NCI-H2029 (cell line): ENCODE measurements at regions not wholly inside any gene's neighbourhood (a gene's known extent, or its start where the extent isn't known, plus 50 kb on each side); places are given as distances from the start of the nearest gene placed in this dataset.

ENCODE experiments used
- DNase-seq: peaks from one replicate; lab custom pipeline; 2025; lab: John Stamatoyannopoulos, UW

- DNase-seq: no peak
Observed at GRCh38 chr1:55364216-55364615, 149.1 kb upstream of the USP24 start.

- no peak for DNase-seq
Observed at GRCh38 chr1:55363268-55363667, 148.1 kb upstream of the USP24 start.

- DNase-seq: no peak
Observed at GRCh38 chr1:55362558-55362957, 147.4 kb upstream of the USP24 start.

GRCh38 chr1:55359611-55360010 is 144.4 kb upstream of the USP24 start:
- DNase-seq: no peak

GRCh38 chr1:55358581-55358980 is 143.4 kb upstream of the USP24 start:
- no peak for DNase-seq

- no peak for DNase-seq
Observed at GRCh38 chr1:55355549-55355948, 140.4 kb upstream of the USP24 start.

GRCh38 chr1:55353707-55354620 is 138.8 kb upstream of the USP24 start:
- no peak for DNase-seq

GRCh38 chr1:55352811-55353180 is 137.6 kb upstream of the USP24 start:
- DNase-seq: no peak

- no peak for DNase-seq
Observed at GRCh38 chr1:55352080-55352810, 137.1 kb upstream of the USP24 start.

- no peak for DNase-seq
Observed at GRCh38 chr1:55348356-55348755, 133.2 kb upstream of the USP24 start.

- no peak for DNase-seq
Observed at GRCh38 chr1:55347866-55348265, 132.7 kb upstream of the USP24 start.

GRCh38 chr1:55347041-55347440 is 131.9 kb upstream of the USP24 start:
- DNase-seq: no peak

GRCh38 chr1:55346586-55346985 is 131.4 kb upstream of the USP24 start:
- DNase-seq: no peak

- DNase-seq: no peak
Observed at GRCh38 chr1:55339681-55340080, 124.5 kb upstream of the USP24 start.

- no peak for DNase-seq
Observed at GRCh38 chr1:55338448-55338820, 123.3 kb upstream of the USP24 start.

GRCh38 chr1:55337801-55338447 is 122.8 kb upstream of the USP24 start:
- DNase-seq: peak; percentile 16

GRCh38 chr1:55334797-55335196 is 119.6 kb upstream of the USP24 start:
- no peak for DNase-seq

GRCh38 chr1:55334160-55334559 is 119.0 kb upstream of the USP24 start:
- no peak for DNase-seq

GRCh38 chr1:55333461-55333860 is 118.3 kb upstream of the USP24 start:
- no peak for DNase-seq

GRCh38 chr1:55331351-55331750 is 116.2 kb upstream of the USP24 start:
- no peak for DNase-seq

- no peak for DNase-seq
Observed at GRCh38 chr1:55329808-55330432, 114.8 kb upstream of the USP24 start.

GRCh38 chr1:55329091-55329490 is 113.9 kb upstream of the USP24 start:
- no peak for DNase-seq
